ES-I3 (cell line): ENCODE measurements at regions not wholly inside any gene's neighbourhood (a gene's known extent, or its start where the extent isn't known, plus 50 kb on each side); places are given as distances from the start of the nearest gene placed in this dataset.

ENCODE experiments used
- H3K36me3 ChIP-seq: 2 replicates; pipeline ENCODE4 v1.6.1; 2013; ENCODE audit warnings: mild to moderate bottlenecking, low read length, control low read depth, moderate library complexity; ENCODE audit not compliant: insufficient read depth
- H3K4me1 ChIP-seq: 2 replicates; pipeline ENCODE4 v1.6.1; 2013; ENCODE audit warnings: mild to moderate bottlenecking, control low read depth, low read length; ENCODE audit not compliant: insufficient read depth
- H3K9ac ChIP-seq: 2 replicates; pipeline ENCODE4 v1.6.1; 2013; ENCODE audit warnings: low read depth, mild to moderate bottlenecking, low read length, moderate library complexity
- H3K9me3 ChIP-seq: 2 replicates; pipeline ENCODE4 v1.6.1; 2013; ENCODE audit warnings: mild to moderate bottlenecking, low read length, moderate library complexity; ENCODE audit not compliant: control insufficient read depth, insufficient read depth

DNA sequence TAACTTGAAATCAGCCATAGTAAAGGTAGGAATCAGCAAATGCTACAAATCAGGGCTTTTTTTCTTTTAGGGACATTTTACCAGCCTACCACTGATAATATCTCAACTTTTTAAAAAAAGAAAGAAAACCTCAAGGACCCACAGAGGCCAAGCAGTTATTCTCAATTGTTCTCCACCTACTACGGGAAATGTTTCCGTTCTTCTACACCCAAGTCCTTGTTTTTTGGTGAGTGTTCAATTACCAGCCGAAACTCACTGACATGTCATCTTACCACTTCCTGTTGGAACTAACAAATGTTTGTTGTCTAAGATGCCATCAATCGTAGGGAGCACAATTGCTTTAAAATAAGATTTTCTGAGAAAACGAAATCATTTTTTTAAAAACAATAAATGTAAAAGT is 50.2 kb upstream of the CDK1 start:
- Histone ChIP-seq H3K9me3 (no peaks in the 10 kb centered on the region), H3K36me3 (no peaks in the 10 kb centered on the region), H3K9ac (no peak overlapping the region), H3K4me1 (no peaks in the 10 kb centered on the region)

DNA sequence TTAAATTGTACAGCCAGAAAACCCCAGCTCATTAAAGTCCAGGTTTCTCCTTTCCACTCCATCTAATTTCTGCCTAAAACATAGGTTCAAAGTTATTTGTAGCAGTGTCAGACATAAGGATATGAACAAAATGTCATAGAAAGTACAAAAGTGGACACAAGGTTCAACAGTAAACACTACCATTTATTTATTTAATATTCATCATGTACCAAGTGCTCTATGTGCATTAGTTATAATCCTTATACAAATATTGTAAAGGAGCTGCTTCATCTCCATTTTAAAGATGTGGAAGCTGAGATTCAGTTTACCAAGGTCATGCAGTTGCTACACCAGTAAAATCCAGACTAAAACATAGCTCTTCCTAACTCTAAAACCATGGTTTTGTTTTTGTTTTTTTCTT is 52.0 kb upstream of the CDK1 start:
- H3K4me1 ChIP-seq, result no peaks in the 10 kb centered on the region
- H3K9ac ChIP-seq, result no peak overlapping the region
- no peaks in the 10 kb centered on the region for H3K36me3 ChIP-seq
- no peaks in the 10 kb centered on the region for H3K9me3 ChIP-seq

DNA sequence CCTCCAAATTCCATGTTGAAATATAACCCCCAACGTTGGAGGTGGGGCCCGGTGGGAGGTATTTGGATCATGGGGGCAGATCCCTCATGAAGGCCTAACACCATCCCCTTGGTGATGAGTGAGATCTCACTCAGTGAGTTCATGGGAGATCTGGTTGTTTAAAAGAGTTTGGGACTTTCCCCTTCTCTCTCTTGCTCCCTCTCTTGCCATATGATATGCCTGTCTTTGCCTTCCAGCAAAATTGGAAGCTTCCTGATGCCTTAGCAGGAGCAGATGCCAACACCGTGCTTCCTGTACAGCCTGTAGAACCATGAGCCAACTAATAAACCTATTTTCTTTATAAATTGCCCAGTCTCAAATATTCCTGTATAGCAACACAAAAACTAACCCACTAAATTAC is 55.7 kb upstream of the CDK1 start:
- Histone ChIP-seq H3K4me1 (no peaks in the 10 kb centered on the region), H3K9ac (no peak overlapping the region), H3K9me3 (no peaks in the 10 kb centered on the region), H3K36me3 (no peaks in the 10 kb centered on the region)

DNA sequence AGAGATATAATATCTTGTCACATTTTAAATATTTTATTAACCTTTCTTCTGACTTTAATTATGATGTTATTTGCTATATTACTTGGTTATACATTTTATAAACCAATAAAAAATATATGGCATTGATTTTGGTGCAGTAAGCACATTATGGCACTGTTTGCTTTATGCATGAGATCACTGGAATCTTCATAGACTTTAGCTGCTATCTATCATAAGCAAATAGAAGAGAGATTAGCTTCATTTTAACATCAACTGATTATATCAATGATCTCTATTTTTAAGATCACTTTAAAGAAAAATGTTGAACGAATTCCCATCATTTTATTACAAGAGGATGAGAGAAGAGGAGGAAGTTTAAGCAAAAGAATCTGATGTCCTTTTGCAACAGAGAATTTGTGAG is 58.6 kb upstream of the CDK1 start:
- H3K36me3 ChIP-seq, result no peaks in the 10 kb centered on the region
- H3K9ac ChIP-seq, result no peak overlapping the region
- H3K4me1 ChIP-seq, result no peaks in the 10 kb centered on the region
- H3K9me3 ChIP-seq, result no peaks in the 10 kb centered on the region

DNA sequence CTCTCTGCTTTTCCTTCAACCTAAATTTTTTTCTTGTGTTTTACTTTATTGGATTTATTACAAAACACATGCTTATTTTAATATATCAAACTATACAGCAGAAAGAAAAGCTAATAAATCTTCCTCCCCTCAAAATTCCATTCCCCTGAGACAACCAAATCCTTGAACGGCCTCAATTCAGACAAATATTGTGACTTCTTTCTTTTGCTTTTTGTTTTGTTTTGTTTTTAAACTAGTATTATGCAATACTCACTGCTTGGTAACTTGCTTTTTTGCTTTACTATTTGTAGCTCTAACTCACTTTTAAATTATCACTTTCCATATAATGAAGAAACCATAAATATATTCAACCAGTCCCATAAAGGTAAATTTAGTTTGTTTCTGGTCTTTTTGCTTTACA is 59.4 kb upstream of the CDK1 start:
- no peaks in the 10 kb centered on the region for H3K36me3 ChIP-seq
- H3K9ac ChIP-seq, result no peak overlapping the region
- no peaks in the 10 kb centered on the region for H3K4me1 ChIP-seq
- H3K9me3 ChIP-seq, result no peaks in the 10 kb centered on the region

DNA sequence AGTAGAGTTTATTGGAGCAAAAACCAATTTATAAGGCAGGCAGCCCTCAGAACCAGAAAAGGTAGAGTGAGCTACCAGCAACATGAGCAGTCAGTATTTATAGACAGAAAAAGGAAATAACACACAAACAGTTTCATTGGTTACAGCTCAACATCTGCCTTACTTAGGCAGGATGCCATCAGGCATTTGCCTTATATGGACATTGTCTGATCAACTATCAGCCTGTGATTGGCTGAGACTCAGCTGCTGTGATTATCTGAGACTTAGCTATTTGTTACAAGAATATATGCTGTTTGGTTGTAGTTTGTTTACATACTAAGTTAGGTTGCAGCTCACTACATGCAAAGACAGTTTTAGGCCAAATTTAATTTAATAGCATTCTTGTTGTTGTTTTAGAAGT is 60.4 kb upstream of the CDK1 start:
- no peaks in the 10 kb centered on the region for H3K9me3 ChIP-seq
- H3K4me1 ChIP-seq, result no peaks in the 10 kb centered on the region
- no peak overlapping the region for H3K9ac ChIP-seq
- no peaks in the 10 kb centered on the region for H3K36me3 ChIP-seq

DNA sequence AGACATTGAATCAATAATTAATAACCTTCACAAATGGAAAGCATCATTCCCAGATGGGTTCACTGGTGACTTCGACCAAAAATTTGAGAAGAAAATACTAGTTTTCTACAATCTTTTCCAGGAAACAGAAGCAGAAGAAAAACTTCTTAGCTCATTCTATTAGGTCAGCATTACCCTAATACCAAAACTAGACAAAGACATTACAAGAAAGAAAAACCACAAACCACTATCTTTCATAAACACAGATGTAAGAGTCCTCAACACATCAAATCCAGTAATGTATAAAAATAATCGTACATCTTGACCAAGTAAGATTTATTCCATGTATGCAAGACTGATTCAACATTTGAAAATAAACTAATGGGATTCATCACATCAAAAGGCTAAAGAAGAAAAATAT is 64.0 kb upstream of the CDK1 start:
- Histone ChIP-seq H3K9ac (no peak overlapping the region), H3K36me3 (no peaks in the 10 kb centered on the region), H3K4me1 (no peaks in the 10 kb centered on the region), H3K9me3 (no peaks in the 10 kb centered on the region)

DNA sequence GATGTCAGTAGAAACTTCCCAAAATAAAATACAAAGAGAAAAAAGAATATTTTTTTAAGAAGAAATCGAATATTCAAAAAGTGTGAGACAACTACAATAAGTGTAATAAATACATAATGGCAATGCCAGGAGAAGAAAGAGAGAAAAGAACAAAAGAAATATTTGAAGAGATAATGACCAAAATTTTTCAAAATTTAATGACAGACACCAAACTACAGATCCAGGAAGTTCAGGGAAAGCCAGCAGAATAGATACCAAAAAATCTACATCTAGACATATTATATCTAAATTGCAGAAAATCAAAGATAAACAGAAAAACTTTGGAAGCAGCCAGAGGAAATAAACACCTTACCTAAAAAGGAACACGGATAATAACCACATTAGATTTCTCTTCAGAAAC is 66.8 kb upstream of the CDK1 start:
- H3K36me3 ChIP-seq, result no peaks in the 10 kb centered on the region
- H3K9ac ChIP-seq, result no peak overlapping the region
- no peaks in the 10 kb centered on the region for H3K9me3 ChIP-seq
- no peaks in the 10 kb centered on the region for H3K4me1 ChIP-seq

DNA sequence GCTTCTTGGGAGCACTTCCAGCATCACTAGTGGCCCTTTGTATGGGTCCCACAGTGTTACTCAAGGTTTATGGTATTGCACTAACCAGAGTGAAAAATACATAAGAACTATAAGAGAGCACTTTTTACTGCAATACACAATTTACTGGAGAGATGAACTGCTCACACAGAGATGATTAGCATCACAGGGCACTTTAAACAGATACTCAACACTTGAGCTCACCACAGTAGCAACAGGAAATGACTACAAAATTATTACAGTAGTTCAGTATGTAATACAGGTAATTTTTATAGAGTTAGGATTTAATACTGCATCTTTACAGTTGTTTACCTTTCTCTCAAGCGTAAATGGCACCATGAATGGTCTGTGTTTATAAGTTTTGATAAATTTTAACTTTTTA is 68.2 kb upstream of the CDK1 start:
- Histone ChIP-seq H3K9me3 (no peaks in the 10 kb centered on the region), H3K4me1 (no peaks in the 10 kb centered on the region), H3K36me3 (no peaks in the 10 kb centered on the region), H3K9ac (no peak overlapping the region)

DNA sequence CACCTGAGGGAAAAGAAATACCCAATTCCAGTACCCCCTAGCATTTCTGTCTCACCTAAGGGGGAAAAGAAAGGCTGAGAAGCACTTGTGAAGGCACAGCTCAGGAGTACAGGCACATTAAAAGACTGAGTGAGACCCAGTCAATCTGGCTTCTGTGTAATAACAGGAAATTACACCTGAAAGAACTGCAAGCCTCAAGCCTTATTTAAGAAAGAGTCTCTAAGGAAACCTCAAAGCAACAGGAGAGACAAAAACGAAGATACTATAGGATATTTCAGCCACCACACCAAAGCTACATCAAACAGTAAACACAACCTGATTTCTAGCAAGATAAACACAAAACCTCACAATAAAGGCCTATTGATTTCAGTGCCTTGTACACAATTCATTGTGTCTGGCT is 69.6 kb upstream of the CDK1 start:
- Histone ChIP-seq H3K9me3 (no peaks in the 10 kb centered on the region), H3K36me3 (no peaks in the 10 kb centered on the region), H3K9ac (no peak overlapping the region), H3K4me1 (no peaks in the 10 kb centered on the region)

DNA sequence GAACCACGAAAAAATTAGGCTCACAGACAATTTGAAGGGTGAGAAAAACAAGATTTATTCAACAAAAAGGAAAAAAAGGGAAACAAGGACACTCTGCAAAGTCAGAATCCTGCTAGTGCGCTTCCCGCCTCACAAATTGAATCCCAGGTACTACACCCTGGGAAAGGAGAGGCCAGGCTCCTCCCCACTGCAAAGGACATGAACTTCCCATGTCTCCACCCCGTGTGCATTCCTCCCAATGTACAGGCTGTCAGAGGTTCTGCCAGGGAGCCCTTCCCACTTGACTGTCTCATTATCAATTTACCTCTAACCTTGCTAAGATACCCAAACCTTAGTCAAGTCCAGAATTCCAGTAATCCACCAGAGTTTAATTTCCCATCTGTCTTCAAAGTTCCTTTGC is 70.4 kb upstream of the CDK1 start:
- H3K4me1 ChIP-seq, result no peaks in the 10 kb centered on the region
- no peaks in the 10 kb centered on the region for H3K9me3 ChIP-seq
- no peaks in the 10 kb centered on the region for H3K36me3 ChIP-seq
- no peak overlapping the region for H3K9ac ChIP-seq

DNA sequence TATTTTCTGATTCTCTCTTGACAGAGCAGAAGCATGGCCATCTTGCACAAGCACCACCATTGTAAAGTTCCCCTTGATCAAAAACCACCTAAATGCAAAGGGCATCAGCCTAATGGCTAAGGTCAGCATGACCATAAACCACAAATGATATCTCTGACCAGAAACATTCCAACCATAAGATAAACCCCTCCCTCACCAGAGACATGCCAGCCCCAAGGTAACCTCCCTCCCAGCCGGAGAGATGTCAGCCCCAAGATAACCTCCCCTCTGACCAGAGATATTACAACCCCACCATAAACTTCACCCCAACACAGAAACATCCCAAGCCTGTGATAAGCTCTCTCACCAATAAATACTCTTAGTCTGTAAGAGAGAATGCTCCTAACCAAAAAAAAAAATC is 72.1 kb upstream of the CDK1 start:
- H3K9me3 ChIP-seq, result no peaks in the 10 kb centered on the region
- no peak overlapping the region for H3K9ac ChIP-seq
- no peaks in the 10 kb centered on the region for H3K36me3 ChIP-seq
- no peaks in the 10 kb centered on the region for H3K4me1 ChIP-seq

DNA sequence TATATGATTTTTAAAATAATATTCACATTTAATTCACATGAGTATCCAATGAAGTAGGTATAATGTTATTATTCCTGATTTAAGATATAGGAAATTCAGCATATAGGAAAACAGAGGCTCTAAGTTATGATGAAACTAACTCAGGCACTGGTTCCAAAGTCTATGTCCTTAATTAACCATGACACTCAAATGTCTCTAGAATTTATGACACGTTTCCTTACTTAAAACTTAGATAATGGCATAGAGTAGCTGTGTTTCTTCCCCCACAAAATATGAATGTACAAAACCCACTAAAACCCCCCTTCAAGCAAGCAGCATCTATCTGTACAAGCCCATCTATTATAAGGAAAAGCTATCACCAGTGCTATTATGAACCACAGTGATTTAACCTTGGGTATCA is 72.9 kb upstream of the CDK1 start:
- Histone ChIP-seq H3K9ac (no peak overlapping the region), H3K9me3 (no peaks in the 10 kb centered on the region), H3K36me3 (no peaks in the 10 kb centered on the region), H3K4me1 (no peaks in the 10 kb centered on the region)

DNA sequence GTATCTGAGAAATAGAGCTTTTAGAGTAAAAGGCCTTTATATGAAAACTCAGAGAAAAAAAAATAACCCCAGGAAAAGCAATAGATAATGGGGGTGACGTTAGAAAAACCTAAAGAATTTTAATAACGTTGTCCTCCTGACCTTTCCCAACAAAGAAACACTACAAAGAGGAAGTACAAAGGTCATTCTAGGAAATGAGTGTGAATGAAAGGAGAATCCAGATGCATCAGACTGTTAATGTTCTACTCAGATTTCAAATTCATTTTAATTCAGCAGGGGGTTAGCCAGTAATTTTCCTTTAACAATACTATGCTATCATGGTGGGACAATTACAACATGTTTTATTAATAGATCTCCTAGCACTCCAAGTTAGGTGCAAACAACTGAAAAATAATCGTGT is 73.8 kb upstream of the CDK1 start:
- Histone ChIP-seq H3K36me3 (no peaks in the 10 kb centered on the region), H3K4me1 (no peaks in the 10 kb centered on the region), H3K9ac (no peak overlapping the region), H3K9me3 (no peaks in the 10 kb centered on the region)

DNA sequence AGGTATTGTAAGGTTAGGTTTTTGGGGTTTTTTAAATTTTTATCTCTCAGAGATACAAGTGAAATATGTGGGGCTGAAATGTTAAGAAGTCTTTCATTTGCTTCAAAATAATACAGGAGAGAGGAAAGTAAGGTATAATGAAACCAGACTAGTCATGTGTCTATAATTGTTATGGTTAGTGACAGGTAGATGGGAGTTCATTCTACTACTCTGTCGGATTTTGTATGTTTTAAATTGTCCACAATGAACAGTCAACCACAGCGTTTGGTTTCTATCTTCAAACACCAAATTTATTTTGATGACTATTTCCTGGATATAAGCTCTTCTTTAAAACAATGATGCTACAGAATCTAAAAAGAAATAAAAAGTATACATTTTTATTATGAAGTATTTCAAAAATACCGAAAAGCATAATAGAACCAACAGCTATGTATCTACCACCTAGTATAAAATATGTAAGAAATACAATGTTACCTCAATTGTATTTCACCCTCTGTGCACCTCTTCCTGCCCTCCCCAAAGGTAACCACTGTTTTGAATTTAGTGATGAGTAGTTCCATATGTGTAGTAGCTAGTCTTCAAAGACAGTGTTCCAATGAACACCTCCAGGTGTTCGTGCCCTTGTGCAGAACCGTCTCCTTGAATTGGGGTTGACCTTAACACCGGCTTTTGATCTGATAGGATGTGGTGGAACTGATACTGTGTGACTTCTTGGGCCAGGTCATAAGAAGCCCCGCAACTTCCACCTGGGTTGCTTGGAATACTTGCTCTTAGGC is 74.8 kb upstream of the CDK1 start:
- H3K9me3 ChIP-seq, result no peaks in the 10 kb centered on the region
- H3K36me3 ChIP-seq, result no peaks in the 10 kb centered on the region
- no peaks in the 10 kb centered on the region for H3K4me1 ChIP-seq
- no peak overlapping the region for H3K9ac ChIP-seq

DNA sequence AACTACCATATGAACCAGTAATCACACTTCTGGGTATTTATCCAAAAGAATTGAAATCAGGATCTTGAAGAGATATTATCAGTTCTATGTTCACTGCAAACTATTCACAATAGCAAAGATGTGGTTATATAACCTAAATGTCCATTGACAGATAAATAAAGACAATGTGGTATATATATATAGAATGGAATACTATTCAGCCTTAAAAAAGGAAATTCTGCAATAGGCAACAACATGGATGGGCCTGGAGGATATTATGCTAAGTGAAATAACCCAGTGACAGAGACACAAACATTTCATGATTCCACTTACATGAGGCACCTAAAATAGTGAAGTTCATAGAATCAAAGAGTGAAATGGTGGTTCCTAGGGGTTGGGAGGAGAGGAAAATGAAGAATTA is 90.6 kb upstream of the CDK1 start:
- Histone ChIP-seq H3K9ac (no peak overlapping the region), H3K4me1 (no peaks in the 10 kb centered on the region), H3K36me3 (no peaks in the 10 kb centered on the region), H3K9me3 (no peaks in the 10 kb centered on the region; the same call in 1 of the 2 replicates)
